Peyer's patch (tissue), 4 donors: ENCODE measurements at regions not wholly inside any gene's neighbourhood (a gene's known extent, or its start where the extent isn't known, plus 50 kb on each side); places are given as distances from the start of the nearest gene placed in this dataset.

Source experiments
- DNase-seq, 3 donors: peaks; one replicate each; pipeline ENCODE4 v3.0.0-alpha.2; 2017 to 2019
- H3K27ac ChIP-seq, 4 donors: fragments of 200-600 bp; sonication (generic); one replicate each; pipeline ENCODE4 v1.5.1; 2016 to 2019
- H3K27me3 ChIP-seq, 2 donors: fragments of 200-600 bp; sonication (generic); one replicate each; pipeline ENCODE4 v1.5.1; 2019
- H3K36me3 ChIP-seq, 3 donors: fragments of 200-600 bp; sonication (generic); one replicate each; pipeline ENCODE4 v1.5.1; 2016 to 2019
- H3K4me1 ChIP-seq, 4 donors: fragments of 200-600 bp; sonication (generic); one replicate each; pipeline ENCODE4 v1.5.1; 2016 to 2019
- H3K4me3 ChIP-seq, 4 donors: fragments of 200-600 bp; sonication (generic); 1 replicate in 3 of 4; 2 replicates in 1 of 4; pipeline ENCODE4 v1.5.1; 2016 to 2019; ENCODE audit warnings: mild to moderate bottlenecking in 1 of 4
- H3K9me3 ChIP-seq, 4 donors: fragments of 200-600 bp; sonication (generic); one replicate each; pipeline ENCODE4 v1.5.1; 2016 to 2019; ENCODE audit warnings: mild to moderate bottlenecking in 1 of 4
- POLR2A ChIP-seq, 2 donors: fragments of 450-650 bp; IDR thresholded peaks; one replicate each; pipeline ENCODE4 v1.5.1; 2017; ENCODE audit warnings: antibody characterized with exemption in 2 of 2, mild to moderate bottlenecking in 2 of 2, moderate library complexity in 2 of 2
- TF ChIP-seq, protein P1 (sequence below), 6 experiments: fragments of 450-650 bp in 4 of 6; fragments of 200-600 bp in 2 of 6; sonication (generic) in 1 of 6; IDR thresholded peaks; one replicate each; pipeline ENCODE4 v1.5.1; 2017 to 2019; ENCODE audit warnings: antibody characterized with exemption in 6 of 6, mild to moderate bottlenecking in 3 of 6, moderate library complexity in 1 of 6

DNA sequence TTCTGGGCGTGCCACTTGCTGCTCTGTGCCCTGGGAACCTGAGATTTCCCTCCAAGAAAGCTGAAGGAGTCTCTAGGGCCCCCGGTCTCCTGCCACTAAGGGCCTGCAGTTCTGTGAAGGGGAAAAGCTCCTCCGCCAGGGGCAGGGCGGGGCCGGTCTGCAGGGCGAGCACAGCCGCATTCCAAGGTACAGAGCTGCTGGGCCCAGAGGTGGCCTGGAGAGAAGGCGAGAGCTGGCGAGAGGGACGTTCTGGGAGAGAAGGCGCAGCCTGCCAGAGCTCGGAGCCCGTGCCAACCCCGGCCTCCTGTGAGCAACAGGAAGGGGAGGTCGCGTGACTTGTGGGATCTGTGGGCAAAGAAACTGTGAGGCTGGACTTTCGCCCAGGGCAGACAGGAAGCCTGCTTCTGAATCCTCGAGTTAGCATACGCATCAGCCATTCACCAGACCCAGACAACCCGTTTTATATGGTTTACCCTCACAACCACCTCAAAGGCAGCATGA, 500.4 kb downstream of the SHQ1 start:
- H3K36me3 ChIP-seq: no peaks in the 10 kb centered on the region
- peaks cover 0 to 7% (median 0%) of the 10 kb centered on the region in 4 donors for H3K4me1 ChIP-seq
- peak; percentile 41 to 80 (median 77) for DNase-seq
- peak overlapping the region in 1 of 4 donors; percentile 1 for H3K4me3 ChIP-seq
- TF ChIP-seq, protein P1, sequence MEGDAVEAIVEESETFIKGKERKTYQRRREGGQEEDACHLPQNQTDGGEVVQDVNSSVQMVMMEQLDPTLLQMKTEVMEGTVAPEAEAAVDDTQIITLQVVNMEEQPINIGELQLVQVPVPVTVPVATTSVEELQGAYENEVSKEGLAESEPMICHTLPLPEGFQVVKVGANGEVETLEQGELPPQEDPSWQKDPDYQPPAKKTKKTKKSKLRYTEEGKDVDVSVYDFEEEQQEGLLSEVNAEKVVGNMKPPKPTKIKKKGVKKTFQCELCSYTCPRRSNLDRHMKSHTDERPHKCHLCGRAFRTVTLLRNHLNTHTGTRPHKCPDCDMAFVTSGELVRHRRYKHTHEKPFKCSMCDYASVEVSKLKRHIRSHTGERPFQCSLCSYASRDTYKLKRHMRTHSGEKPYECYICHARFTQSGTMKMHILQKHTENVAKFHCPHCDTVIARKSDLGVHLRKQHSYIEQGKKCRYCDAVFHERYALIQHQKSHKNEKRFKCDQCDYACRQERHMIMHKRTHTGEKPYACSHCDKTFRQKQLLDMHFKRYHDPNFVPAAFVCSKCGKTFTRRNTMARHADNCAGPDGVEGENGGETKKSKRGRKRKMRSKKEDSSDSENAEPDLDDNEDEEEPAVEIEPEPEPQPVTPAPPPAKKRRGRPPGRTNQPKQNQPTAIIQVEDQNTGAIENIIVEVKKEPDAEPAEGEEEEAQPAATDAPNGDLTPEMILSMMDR (IDR thresholded peaks at IDR 0.05): peak in 3 of 6 experiments; percentile 26 to 39 (median 33)
- TF ChIP-seq POLR2A (IDR thresholded peaks at IDR 0.05): no peak
- no peaks in the 10 kb centered on the region for H3K9me3 ChIP-seq
- peak overlapping the region in 2 of 4 donors; percentile 8 to 30 for H3K27ac ChIP-seq
- H3K27me3 ChIP-seq: no peaks in the 10 kb centered on the region

DNA sequence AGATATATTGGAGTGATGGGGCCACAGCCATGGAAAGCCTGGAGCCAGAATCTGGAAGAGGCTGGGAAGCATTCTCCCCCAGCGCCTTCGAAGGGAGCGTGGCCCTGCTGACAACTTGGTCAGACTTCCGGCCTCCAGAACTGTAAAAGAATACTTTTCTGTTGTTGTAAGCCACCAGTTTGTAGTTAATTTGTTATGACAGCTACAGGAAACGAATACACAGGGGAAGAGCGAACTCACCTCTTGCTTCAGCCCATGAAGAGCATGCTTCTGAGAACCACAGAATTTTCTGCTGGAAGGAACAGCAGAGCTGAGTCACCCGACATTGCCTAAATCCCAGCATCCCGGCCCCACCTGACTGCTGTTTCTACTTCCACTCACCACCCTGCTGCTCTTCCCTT, 501.7 kb downstream of the SHQ1 start:
- no peaks in the 10 kb centered on the region for H3K27me3 ChIP-seq
- H3K9me3 ChIP-seq: no peaks in the 10 kb centered on the region
- no peak for DNase-seq
- peaks cover 0 to 7% (median 0%) of the 10 kb centered on the region in 4 donors for H3K4me1 ChIP-seq
- H3K27ac ChIP-seq: peak overlapping the region in 1 of 4 donors; percentile 2
- TF ChIP-seq, protein P1 (IDR thresholded peaks at IDR 0.05): no peak
- no peak for TF ChIP-seq POLR2A (IDR thresholded peaks at IDR 0.05)
- no peak overlapping the region for H3K4me3 ChIP-seq
- H3K36me3 ChIP-seq: no peaks in the 10 kb centered on the region

GRCh38 chr3:72345980-72346379, 502.3 kb downstream of the SHQ1 start:
- H3K9me3 ChIP-seq: no peaks in the 10 kb centered on the region
- H3K27me3 ChIP-seq: no peaks in the 10 kb centered on the region
- DNase-seq: no peak
- H3K4me3 ChIP-seq: no peak overlapping the region
- peaks cover 0 to 7% (median 0%) of the 10 kb centered on the region in 4 donors for H3K4me1 ChIP-seq
- no peak overlapping the region for H3K27ac ChIP-seq
- TF ChIP-seq, protein P1 (IDR thresholded peaks at IDR 0.05): no peak
- TF ChIP-seq POLR2A (IDR thresholded peaks at IDR 0.05): no peak
- no peaks in the 10 kb centered on the region for H3K36me3 ChIP-seq

DNA sequence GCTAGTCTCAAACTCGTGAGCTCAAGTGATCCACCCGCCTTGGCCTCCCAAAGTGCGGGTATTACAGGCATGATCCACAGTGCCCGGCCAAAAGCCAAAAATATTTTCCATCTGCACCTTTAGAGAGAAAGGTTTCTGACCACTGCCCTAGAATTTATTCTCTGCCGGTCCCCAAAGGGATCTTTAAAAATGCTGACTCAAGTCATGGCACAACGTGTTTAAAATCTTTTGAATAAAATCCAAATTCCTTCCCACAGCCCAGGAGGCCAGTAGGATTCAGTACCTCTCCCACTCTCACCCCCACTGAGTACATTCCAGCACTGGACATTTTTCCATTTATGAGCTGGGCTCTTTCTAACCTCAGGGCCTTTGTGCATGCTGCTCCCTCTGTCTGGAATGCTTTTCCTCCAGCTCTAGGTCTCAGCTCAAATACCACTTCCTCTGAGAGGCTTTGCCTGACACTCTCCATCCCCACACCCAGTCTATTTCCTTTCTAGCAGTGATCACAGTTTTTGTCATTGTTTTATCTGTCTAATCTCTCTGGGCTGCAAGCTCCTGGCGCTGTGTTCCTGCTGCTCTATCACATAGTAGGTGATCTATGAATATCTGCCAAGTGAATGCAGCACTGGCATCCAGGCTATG, 502.9 kb downstream of the SHQ1 start:
- Histone ChIP-seq H3K4me3 (no peak overlapping the region), H3K27ac (no peak overlapping the region), H3K27me3 (no peaks in the 10 kb centered on the region), H3K9me3 (no peaks in the 10 kb centered on the region), H3K4me1 (peaks cover 0 to 7% (median 0%) of the 10 kb centered on the region in 4 donors), H3K36me3 (no peaks in the 10 kb centered on the region)
- DNase-seq: no peak
- TF ChIP-seq POLR2A (IDR thresholded peaks at IDR 0.05): no peak
- TF ChIP-seq, protein P1 (IDR thresholded peaks at IDR 0.05): no peak

GRCh38 chr3:72344647-72345046, 503.6 kb downstream of the SHQ1 start:
- Histone ChIP-seq H3K4me3 (no peak overlapping the region), H3K27ac (no peak overlapping the region), H3K36me3 (no peaks in the 10 kb centered on the region), H3K4me1 (peaks cover 0 to 7% (median 0%) of the 10 kb centered on the region in 4 donors), H3K27me3 (no peaks in the 10 kb centered on the region), H3K9me3 (no peaks in the 10 kb centered on the region)
- no peak for TF ChIP-seq POLR2A (IDR thresholded peaks at IDR 0.05)
- TF ChIP-seq, protein P1 (IDR thresholded peaks at IDR 0.05): no peak
- no peak for DNase-seq
